ENCODE measurements at regions not wholly inside any gene's neighbourhood (a gene's known extent, or its start where the extent isn't known, plus 50 kb on each side); places are given as distances from the start of the nearest gene placed in this dataset.

DNA sequence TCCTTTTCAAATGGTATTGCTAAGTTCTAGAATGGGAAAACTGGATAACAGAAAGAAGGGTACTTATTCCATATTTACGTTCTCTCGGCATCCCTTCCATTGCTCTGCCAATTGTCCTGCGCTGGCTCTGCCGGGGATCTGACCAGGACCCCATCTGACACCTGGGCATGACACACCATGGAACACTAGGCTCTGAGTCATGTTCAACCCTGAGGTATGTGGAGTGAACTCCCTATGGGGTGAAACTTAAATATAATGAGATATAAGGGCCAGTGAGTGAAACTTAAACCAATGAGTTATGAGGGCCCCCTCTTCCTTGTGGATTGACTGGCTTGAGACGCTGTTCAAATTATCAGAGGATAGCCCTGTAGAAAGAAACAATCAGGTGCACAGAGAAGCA, 55.1 kb upstream of the ZEB1 start:
- TF ChIP-seq, protein P1, sequence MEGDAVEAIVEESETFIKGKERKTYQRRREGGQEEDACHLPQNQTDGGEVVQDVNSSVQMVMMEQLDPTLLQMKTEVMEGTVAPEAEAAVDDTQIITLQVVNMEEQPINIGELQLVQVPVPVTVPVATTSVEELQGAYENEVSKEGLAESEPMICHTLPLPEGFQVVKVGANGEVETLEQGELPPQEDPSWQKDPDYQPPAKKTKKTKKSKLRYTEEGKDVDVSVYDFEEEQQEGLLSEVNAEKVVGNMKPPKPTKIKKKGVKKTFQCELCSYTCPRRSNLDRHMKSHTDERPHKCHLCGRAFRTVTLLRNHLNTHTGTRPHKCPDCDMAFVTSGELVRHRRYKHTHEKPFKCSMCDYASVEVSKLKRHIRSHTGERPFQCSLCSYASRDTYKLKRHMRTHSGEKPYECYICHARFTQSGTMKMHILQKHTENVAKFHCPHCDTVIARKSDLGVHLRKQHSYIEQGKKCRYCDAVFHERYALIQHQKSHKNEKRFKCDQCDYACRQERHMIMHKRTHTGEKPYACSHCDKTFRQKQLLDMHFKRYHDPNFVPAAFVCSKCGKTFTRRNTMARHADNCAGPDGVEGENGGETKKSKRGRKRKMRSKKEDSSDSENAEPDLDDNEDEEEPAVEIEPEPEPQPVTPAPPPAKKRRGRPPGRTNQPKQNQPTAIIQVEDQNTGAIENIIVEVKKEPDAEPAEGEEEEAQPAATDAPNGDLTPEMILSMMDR (IDR thresholded peaks at IDR 0.05; ENCODE audit: low read depth, low read length), result no peak
- TF ChIP-seq POLR2A (IDR thresholded peaks at IDR 0.05; ENCODE audit: extremely low read depth, insufficient read length), result no peak

Measured in NB4 (cell line).